ENCODE measurements at regions not wholly inside any gene's neighbourhood (a gene's known extent, or its start where the extent isn't known, plus 50 kb on each side); places are given as distances from the start of the nearest gene placed in this dataset.

DNA sequence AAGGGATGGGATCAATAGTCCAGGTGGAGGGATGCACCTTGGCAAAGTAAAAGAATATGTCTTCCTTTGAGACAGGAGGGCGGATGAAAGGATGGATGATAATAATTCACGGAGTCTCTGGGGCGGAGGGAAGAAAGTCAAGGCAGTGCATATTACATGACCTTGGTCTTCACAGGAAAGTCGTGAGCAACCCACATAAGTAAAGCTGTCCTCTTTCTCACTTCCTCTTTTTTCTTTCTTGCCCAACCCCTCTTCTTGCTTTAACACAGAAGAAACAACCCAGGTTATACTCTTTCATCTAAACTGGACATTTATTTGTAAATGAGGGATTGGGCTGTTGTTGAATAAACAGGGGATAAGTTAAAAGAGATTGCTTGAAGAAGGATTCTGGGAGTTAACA is 168.7 kb upstream of the SKOR2 start:
- TF ChIP-seq, protein P1, sequence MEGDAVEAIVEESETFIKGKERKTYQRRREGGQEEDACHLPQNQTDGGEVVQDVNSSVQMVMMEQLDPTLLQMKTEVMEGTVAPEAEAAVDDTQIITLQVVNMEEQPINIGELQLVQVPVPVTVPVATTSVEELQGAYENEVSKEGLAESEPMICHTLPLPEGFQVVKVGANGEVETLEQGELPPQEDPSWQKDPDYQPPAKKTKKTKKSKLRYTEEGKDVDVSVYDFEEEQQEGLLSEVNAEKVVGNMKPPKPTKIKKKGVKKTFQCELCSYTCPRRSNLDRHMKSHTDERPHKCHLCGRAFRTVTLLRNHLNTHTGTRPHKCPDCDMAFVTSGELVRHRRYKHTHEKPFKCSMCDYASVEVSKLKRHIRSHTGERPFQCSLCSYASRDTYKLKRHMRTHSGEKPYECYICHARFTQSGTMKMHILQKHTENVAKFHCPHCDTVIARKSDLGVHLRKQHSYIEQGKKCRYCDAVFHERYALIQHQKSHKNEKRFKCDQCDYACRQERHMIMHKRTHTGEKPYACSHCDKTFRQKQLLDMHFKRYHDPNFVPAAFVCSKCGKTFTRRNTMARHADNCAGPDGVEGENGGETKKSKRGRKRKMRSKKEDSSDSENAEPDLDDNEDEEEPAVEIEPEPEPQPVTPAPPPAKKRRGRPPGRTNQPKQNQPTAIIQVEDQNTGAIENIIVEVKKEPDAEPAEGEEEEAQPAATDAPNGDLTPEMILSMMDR (conservative IDR thresholded peaks at IDR 0.05; ENCODE audit: low read depth in 2 of 2), result no peak
- TF ChIP-seq POLR2AphosphoS5 (IDR thresholded peaks at IDR 0.05; ENCODE audit: low read depth), result no peak
- no peak for TF ChIP-seq EZH2 (IDR thresholded peaks at IDR 0.05; ENCODE audit: low read depth, unreplicated experiment)
- TF ChIP-seq ZNF114 (CRISPR knock-in tag; IDR thresholded peaks at IDR 0.05), result no peak
- no peak for TF ChIP-seq JUNB (IDR thresholded peaks at IDR 0.05; ENCODE audit: unreplicated experiment)
- no peak for TF ChIP-seq EZH2phosphoT487 (IDR thresholded peaks at IDR 0.05; ENCODE audit: unreplicated experiment)
- TF ChIP-seq, protein P2, sequence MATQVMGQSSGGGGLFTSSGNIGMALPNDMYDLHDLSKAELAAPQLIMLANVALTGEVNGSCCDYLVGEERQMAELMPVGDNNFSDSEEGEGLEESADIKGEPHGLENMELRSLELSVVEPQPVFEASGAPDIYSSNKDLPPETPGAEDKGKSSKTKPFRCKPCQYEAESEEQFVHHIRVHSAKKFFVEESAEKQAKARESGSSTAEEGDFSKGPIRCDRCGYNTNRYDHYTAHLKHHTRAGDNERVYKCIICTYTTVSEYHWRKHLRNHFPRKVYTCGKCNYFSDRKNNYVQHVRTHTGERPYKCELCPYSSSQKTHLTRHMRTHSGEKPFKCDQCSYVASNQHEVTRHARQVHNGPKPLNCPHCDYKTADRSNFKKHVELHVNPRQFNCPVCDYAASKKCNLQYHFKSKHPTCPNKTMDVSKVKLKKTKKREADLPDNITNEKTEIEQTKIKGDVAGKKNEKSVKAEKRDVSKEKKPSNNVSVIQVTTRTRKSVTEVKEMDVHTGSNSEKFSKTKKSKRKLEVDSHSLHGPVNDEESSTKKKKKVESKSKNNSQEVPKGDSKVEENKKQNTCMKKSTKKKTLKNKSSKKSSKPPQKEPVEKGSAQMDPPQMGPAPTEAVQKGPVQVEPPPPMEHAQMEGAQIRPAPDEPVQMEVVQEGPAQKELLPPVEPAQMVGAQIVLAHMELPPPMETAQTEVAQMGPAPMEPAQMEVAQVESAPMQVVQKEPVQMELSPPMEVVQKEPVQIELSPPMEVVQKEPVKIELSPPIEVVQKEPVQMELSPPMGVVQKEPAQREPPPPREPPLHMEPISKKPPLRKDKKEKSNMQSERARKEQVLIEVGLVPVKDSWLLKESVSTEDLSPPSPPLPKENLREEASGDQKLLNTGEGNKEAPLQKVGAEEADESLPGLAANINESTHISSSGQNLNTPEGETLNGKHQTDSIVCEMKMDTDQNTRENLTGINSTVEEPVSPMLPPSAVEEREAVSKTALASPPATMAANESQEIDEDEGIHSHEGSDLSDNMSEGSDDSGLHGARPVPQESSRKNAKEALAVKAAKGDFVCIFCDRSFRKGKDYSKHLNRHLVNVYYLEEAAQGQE (IDR thresholded peaks at IDR 0.05; ENCODE audit: unreplicated experiment), result no peak
- no peak for TF ChIP-seq NANOG (IDR thresholded peaks at IDR 0.05; ENCODE audit: borderline replicate concordance)
- TF ChIP-seq, protein P3, sequence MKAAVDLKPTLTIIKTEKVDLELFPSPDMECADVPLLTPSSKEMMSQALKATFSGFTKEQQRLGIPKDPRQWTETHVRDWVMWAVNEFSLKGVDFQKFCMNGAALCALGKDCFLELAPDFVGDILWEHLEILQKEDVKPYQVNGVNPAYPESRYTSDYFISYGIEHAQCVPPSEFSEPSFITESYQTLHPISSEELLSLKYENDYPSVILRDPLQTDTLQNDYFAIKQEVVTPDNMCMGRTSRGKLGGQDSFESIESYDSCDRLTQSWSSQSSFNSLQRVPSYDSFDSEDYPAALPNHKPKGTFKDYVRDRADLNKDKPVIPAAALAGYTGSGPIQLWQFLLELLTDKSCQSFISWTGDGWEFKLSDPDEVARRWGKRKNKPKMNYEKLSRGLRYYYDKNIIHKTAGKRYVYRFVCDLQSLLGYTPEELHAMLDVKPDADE (IDR thresholded peaks at IDR 0.05), result no peak
- TF ChIP-seq CREB1 (CRISPR knock-in tag; IDR thresholded peaks at IDR 0.05; ENCODE audit: low read depth), result no peak
- no peak for TF ChIP-seq STAT1 (IDR thresholded peaks at IDR 0.05; ENCODE audit: unreplicated experiment)
- no peak for TF ChIP-seq ZNF331 (CRISPR knock-in tag; IDR thresholded peaks at IDR 0.05; ENCODE audit: low read depth)
- TF ChIP-seq, protein P4, sequence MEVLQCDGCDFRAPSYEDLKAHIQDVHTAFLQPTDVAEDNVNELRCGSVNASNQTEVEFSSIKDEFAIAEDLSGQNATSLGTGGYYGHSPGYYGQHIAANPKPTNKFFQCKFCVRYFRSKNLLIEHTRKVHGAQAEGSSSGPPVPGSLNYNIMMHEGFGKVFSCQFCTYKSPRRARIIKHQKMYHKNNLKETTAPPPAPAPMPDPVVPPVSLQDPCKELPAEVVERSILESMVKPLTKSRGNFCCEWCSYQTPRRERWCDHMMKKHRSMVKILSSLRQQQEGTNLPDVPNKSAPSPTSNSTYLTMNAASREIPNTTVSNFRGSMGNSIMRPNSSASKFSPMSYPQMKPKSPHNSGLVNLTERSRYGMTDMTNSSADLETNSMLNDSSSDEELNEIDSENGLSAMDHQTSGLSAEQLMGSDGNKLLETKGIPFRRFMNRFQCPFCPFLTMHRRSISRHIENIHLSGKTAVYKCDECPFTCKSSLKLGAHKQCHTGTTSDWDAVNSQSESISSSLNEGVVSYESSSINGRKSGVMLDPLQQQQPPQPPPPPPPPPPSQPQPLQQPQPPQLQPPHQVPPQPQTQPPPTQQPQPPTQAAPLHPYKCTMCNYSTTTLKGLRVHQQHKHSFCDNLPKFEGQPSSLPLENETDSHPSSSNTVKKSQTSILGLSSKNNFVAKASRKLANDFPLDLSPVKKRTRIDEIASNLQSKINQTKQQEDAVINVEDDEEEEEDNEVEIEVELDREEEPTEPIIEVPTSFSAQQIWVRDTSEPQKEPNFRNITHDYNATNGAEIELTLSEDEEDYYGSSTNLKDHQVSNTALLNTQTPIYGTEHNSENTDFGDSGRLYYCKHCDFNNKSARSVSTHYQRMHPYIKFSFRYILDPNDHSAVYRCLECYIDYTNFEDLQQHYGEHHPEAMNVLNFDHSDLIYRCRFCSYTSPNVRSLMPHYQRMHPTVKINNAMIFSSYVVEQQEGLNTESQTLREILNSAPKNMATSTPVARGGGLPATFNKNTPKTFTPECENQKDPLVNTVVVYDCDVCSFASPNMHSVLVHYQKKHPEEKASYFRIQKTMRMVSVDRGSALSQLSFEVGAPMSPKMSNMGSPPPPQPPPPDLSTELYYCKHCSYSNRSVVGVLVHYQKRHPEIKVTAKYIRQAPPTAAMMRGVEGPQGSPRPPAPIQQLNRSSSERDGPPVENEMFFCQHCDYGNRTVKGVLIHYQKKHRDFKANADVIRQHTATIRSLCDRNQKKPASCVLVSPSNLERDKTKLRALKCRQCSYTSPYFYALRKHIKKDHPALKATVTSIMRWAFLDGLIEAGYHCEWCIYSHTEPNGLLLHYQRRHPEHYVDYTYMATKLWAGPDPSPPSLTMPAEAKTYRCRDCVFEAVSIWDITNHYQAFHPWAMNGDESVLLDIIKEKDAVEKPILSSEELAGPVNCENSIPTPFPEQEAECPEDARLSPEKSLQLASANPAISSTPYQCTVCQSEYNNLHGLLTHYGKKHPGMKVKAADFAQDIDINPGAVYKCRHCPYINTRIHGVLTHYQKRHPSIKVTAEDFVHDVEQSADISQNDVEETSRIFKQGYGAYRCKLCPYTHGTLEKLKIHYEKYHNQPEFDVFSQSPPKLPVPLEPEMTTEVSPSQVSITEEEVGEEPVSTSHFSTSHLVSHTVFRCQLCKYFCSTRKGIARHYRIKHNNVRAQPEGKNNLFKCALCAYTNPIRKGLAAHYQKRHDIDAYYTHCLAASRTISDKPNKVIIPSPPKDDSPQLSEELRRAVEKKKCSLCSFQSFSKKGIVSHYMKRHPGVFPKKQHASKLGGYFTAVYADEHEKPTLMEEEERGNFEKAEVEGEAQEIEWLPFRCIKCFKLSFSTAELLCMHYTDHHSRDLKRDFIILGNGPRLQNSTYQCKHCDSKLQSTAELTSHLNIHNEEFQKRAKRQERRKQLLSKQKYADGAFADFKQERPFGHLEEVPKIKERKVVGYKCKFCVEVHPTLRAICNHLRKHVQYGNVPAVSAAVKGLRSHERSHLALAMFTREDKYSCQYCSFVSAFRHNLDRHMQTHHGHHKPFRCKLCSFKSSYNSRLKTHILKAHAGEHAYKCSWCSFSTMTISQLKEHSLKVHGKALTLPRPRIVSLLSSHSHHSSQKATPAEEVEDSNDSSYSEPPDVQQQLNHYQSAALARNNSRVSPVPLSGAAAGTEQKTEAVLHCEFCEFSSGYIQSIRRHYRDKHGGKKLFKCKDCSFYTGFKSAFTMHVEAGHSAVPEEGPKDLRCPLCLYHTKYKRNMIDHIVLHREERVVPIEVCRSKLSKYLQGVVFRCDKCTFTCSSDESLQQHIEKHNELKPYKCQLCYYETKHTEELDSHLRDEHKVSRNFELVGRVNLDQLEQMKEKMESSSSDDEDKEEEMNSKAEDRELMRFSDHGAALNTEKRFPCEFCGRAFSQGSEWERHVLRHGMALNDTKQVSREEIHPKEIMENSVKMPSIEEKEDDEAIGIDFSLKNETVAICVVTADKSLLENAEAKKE (CRISPR knock-in tag; IDR thresholded peaks at IDR 0.05), result no peak
